Liver (tissue), 3 donors: ENCODE measurements at regions not wholly inside any gene's neighbourhood (a gene's known extent, or its start where the extent isn't known, plus 50 kb on each side); places are given as distances from the start of the nearest gene placed in this dataset.

Source experiments
- CTCF ChIP-seq: fragments of 150-350 bp; IDR thresholded peaks from 2 replicates; pipeline ENCODE4 v1.5.1; 2017; ENCODE audit warnings: improper control_type of control experiment, low read depth, low read length; ENCODE audit not compliant: missing input control
- JUND ChIP-seq, 2 donors: IDR thresholded peaks; 2 replicates each; pipeline ENCODE4 v1.6.1; 2016; ENCODE audit warnings: antibody characterized with exemption in 2 of 2
- RAD21 ChIP-seq, 2 donors: IDR thresholded peaks; 2 replicates each; pipeline ENCODE4 v1.6.1; 2016; ENCODE audit warnings: antibody characterized with exemption in 2 of 2, mild to moderate bottlenecking in 2 of 2
- SP1 ChIP-seq: IDR thresholded peaks from 2 replicates; pipeline ENCODE4 v1.6.1; 2018; ENCODE audit warnings: antibody characterized with exemption, mild to moderate bottlenecking
- TAF1 ChIP-seq: conservative IDR thresholded peaks from 2 replicates; pipeline ENCODE4 v1.6.1; 2016; ENCODE audit warnings: antibody characterized with exemption, mild to moderate bottlenecking
- donor health status: healthy.
- donor health status: healthy.

- no peak for TF ChIP-seq CTCF
- TF ChIP-seq RAD21 (IDR thresholded peaks at IDR 0.05) = no peak
- TF ChIP-seq JUND (IDR thresholded peaks at IDR 0.05) = no peak
- no peak for TF ChIP-seq TAF1
- TF ChIP-seq SP1 = no peak
Measured at GRCh38 chr4:64520421-64520820, 111.2 kb upstream of the TECRL start.
